GM12875 (cell line): ENCODE measurements at regions not wholly inside any gene's neighbourhood (a gene's known extent, or its start where the extent isn't known, plus 50 kb on each side); places are given as distances from the start of the nearest gene placed in this dataset.
"Not testable (repeated sequence)": the region's sequence is repeated elsewhere in the genome, so short reads cannot be mapped to it uniquely, and the experiment has no call there.

Source experiments
- H3K4me3 ChIP-seq: one replicate; pipeline ENCODE4 v1.5.1; 2011; ENCODE audit warnings: low read depth, low read length, control low read depth
- TF ChIP-seq, protein P1 (sequence below): IDR thresholded peaks from 2 replicates; pipeline ENCODE4 v1.5.1; 2011; ENCODE audit warnings: low read depth, mild to moderate bottlenecking, control low read depth, inconsistent platforms, low read length, moderate library complexity, borderline replicate concordance; ENCODE audit not compliant: insufficient read depth

DNA sequence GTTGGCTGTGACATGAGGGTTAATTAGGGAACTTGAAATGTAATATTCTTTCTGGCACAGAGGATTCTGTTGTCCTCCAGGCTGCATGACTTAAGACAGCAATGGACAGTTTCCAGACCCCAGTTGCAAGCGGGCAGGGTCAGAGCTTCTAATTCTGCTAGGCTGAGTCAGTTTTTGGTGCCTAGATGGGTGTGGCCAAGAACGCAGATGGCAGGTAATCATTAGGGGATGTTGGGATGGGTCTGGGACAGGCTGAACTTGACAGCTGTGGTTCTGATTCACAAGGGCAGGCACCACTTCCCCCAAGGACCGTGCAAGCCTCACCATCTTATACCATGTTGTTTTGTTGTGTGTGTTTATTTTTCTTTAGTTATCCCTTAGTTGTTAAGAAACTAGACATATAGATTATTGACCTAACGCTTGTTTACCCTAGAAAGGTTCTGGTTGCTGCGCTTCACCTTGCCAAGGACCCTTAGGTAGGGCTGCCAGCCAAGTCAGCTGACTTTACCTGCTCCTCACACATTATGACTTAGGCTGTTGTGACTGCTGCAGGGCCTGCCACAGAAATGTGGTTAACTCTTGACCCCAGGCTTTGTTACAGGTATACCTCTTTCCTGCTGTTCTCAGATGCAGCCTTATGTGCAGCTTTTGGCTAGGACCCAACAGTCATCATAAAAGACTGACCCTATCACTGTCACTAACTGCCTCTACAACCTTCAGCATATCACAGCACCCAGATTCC, 117.7 kb upstream of the KLF12 start:
- H3K4me3 ChIP-seq = no peak overlapping the region
- TF ChIP-seq, protein P1, sequence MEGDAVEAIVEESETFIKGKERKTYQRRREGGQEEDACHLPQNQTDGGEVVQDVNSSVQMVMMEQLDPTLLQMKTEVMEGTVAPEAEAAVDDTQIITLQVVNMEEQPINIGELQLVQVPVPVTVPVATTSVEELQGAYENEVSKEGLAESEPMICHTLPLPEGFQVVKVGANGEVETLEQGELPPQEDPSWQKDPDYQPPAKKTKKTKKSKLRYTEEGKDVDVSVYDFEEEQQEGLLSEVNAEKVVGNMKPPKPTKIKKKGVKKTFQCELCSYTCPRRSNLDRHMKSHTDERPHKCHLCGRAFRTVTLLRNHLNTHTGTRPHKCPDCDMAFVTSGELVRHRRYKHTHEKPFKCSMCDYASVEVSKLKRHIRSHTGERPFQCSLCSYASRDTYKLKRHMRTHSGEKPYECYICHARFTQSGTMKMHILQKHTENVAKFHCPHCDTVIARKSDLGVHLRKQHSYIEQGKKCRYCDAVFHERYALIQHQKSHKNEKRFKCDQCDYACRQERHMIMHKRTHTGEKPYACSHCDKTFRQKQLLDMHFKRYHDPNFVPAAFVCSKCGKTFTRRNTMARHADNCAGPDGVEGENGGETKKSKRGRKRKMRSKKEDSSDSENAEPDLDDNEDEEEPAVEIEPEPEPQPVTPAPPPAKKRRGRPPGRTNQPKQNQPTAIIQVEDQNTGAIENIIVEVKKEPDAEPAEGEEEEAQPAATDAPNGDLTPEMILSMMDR = no peak

DNA sequence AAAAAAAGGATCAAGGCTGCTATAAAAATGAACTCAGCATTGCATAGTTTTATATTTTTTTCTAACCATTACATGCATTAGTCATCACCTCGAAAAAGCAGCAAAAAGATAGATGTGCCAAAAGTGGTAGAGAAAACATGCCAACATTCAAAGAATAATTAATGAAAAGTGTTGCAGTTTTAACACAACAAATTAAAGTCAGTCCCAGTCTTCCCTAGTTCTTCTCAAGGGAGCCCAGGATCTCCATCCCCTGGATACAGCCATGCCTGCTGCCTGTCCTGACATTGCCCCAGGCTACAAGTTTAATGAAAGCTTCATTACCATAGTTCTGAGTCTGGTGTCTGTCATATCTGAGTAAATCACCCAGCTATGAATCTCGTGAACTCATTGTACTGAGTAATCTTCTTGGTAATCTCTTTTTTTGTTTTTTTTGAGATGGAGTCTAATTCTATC, 116.6 kb upstream of the KLF12 start:
- TF ChIP-seq, protein P1 = no peak
- no peak overlapping the region for H3K4me3 ChIP-seq

DNA sequence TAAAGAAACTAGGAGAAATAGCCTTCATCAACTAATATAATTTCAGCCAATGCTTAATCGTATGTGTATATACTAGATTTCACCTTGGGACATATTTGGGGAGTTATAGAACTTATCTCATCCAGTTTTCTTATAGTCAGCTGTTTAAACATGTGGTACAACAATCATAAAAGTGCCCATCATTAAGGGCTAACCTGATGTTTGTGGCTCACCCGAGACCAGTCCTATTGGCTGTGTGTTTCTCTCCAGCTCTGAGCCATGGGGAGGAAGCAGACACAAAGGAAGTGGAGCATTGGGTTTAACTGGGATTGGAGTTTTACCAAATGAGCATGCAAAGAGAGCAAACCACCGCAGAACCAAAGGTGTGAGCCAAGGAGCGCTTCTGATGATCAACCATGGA, 114.3 kb upstream of the KLF12 start:
- TF ChIP-seq, protein P1 = no peak
- no peak overlapping the region for H3K4me3 ChIP-seq

DNA sequence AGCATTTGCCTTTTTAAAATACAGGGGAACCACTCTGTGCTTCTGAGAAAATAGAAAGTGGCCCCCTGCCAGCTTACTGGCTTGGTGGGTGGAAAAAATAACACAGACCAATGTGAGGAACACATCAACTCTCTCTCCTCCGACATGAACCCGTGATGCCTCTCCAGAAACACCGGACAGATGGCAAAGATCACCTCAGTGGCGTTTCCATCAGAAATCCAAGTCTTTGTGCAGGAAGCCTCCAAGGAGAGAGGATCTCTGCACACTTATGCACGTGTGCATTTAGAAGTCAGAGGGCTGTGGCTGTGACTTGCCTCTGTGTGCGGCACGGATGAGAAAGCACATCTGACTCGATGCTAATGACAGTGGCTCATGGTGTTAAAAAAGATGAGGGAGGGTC, 112.3 kb upstream of the KLF12 start:
- TF ChIP-seq, protein P1 = no peak
- no peak overlapping the region for H3K4me3 ChIP-seq

DNA sequence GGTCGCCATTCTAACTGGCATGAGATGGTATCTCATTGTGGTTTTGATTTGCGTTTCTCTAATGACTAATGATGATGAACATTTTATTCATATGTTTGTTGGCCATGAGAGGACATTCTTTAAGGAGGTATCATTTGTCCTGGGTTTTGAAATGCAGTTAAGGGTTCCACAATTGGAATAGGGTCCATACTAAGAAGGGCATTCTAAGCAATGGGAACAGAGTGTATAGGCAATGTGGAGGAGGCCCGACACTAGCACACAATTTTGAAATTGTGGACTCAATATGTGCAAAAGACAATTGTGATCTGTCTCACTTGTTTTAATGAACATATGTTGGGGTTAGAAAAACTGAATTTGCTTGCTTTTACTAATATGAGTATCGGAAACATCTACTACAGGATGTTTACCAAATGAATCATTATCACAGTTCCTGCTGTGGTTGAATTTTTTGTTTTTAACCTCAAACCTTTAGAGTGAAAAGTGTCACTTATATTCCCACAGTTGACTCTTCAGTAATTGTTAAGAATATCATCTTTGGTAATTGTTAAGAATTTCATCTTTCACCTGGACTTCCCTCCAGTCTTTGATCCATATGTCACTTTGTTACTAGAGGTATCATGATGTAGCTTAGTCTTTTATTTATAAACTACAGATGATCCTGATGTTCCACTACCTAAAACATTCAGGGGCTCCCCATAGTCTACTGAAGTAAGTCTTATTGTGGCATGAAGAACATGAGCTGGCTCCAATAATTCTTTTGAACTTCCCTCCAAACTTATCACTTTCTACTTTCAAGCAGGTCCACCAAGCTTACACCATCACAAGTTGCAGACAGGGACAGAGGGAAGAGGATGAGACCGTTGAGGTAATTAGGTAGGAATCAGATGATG, 109.7 kb upstream of the KLF12 start:
- TF ChIP-seq, protein P1 = no peak
- no peak overlapping the region for H3K4me3 ChIP-seq

DNA sequence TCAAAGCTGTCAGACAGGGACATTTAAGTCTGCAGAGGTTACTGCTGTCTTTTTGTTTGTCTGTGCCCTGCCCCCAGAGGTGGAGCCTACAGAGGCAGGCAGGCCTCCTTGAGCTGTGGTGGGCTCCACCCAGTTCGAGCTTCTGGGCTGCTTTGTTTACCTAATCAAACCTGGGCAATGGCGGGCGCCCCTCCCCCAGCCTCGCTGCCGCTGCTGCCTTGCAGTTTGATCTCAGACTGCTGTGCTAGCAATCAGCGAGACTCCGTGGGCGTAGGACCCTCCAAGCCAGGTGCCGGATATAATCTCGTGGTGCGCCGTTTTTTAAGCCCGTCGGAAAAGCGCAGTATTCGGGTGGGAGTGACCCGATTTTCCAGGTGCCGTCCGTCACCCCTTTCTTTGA, 107.1 kb upstream of the KLF12 start:
- not testable (repeated sequence) for H3K4me3 ChIP-seq

DNA sequence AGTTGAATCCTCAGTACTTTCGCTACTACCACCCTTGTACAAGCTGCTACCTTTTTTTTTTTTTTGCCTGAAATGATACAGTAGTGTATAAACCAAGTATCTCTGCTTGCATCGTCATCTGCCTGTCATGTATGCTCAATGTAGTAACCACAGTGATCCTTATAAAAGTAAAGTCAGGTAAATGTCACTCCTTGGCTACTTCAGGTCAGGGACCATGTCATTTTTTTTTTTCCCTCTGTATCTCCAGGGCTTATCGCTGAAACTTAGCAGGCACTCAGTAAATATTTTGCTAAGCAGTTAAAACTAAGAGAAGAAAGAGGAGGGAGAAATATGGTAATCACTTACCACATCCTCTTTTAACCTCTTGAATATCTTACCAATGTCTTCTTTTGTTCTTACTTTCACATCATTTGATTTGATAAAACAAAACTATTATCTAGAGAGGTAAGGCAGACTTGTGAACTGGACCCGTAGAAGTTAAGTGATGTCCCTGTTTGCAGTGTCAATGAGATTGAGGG, 96.8 kb upstream of the KLF12 start:
- TF ChIP-seq, protein P1 = no peak
- no peak overlapping the region for H3K4me3 ChIP-seq
